Uterus (tissue), 3 donors: ENCODE measurements at regions not wholly inside any gene's neighbourhood (a gene's known extent, or its start where the extent isn't known, plus 50 kb on each side); places are given as distances from the start of the nearest gene placed in this dataset.

Experiments used
- DNase-seq, 2 donors: peaks; one replicate each; pipeline ENCODE4 v3.0.0-alpha.2; 2019 to 2020
- H3K27ac ChIP-seq, 2 donors: fragments of 200-600 bp; sonication (generic); 1 replicate in 1 of 2; 2 replicates in 1 of 2; pipeline ENCODE4 v1.5.1; 2016 to 2018
- H3K27me3 ChIP-seq, 2 donors: fragments of 200-600 bp; sonication (generic); one replicate each; pipeline ENCODE4 v1.5.1; 2018 to 2019; ENCODE audit warnings: control low read depth in 1 of 2
- H3K36me3 ChIP-seq, 2 donors: fragments of 200-600 bp; sonication (generic); one replicate each; pipeline ENCODE4 v1.5.1; 2019; ENCODE audit warnings: control low read depth in 1 of 2
- H3K4me1 ChIP-seq, 2 donors: fragments of 200-600 bp; sonication (generic); one replicate each; pipeline ENCODE4 v1.5.1; 2018 to 2019; ENCODE audit warnings: control low read depth in 1 of 2
- H3K4me3 ChIP-seq, 2 donors: fragments of 200-600 bp; sonication (generic); 1 replicate in 1 of 2; 2 replicates in 1 of 2; pipeline ENCODE4 v1.5.1; 2018 to 2019; ENCODE audit warnings: mild to moderate bottlenecking in 1 of 2
- H3K9me3 ChIP-seq, 2 donors: fragments of 200-600 bp; sonication (generic); one replicate each; pipeline ENCODE4 v1.5.1; 2019; ENCODE audit warnings: control low read depth in 1 of 2
- CTCF ChIP-seq, 4 experiments: fragments of 200-600 bp in 2 of 4; fragments of 450-650 bp in 2 of 4; sonication (generic) in 2 of 4; IDR thresholded peaks; one replicate each; pipeline ENCODE4 v1.5.1; 2016 to 2019; ENCODE audit warnings: antibody characterized with exemption in 4 of 4, mild to moderate bottlenecking in 2 of 4, moderate library complexity in 1 of 4
- POLR2A ChIP-seq, 2 donors: fragments of 450-650 bp; IDR thresholded peaks; one replicate each; pipeline ENCODE4 v1.6.1; 2016; ENCODE audit warnings: antibody characterized with exemption in 2 of 2, mild to moderate bottlenecking in 1 of 2, moderate library complexity in 1 of 2
- intact Hi-C: fragments of 100-400 bp; cut with DNase I; formaldehyde crosslinking; loops from one replicate; pipeline ENCODE4 v1.15.1; 2023; ENCODE audit warnings: low total_unique reads
- donor health status: DM: yes; HTN: yes; CAD: no.

GRCh38 chr12:60251091-60251490, 655.3 kb downstream of the SLC16A7 start:
- TF ChIP-seq CTCF (IDR thresholded peaks at IDR 0.05) (no peak), POLR2A (IDR thresholded peaks at IDR 0.05) (no peak)
- Histone ChIP-seq H3K27ac (no peak overlapping the region), H3K27me3 (no peaks in the 10 kb centered on the region), H3K9me3 (no peaks in the 10 kb centered on the region), H3K4me1 (no peaks in the 10 kb centered on the region), H3K36me3 (no peaks in the 10 kb centered on the region), H3K4me3 (no peak overlapping the region)
- no peak for DNase-seq
- intact Hi-C loops, result no loop called here

GRCh38 chr12:60252359-60253096, 656.7 kb downstream of the SLC16A7 start:
- Histone ChIP-seq H3K4me3 (no peak overlapping the region), H3K36me3 (no peaks in the 10 kb centered on the region), H3K9me3 (no peaks in the 10 kb centered on the region), H3K27me3 (no peaks in the 10 kb centered on the region), H3K4me1 (no peaks in the 10 kb centered on the region), H3K27ac (no peak overlapping the region)
- TF ChIP-seq POLR2A (IDR thresholded peaks at IDR 0.05) (no peak), CTCF (IDR thresholded peaks at IDR 0.05) (no peak)
- DNase-seq, result no peak
- intact Hi-C loops, result no loop called here

GRCh38 chr12:60255044-60255443, 659.2 kb downstream of the SLC16A7 start:
- H3K27ac ChIP-seq, result no peak overlapping the region
- no peaks in the 10 kb centered on the region for H3K4me1 ChIP-seq
- intact Hi-C loops, result no loop called here
- H3K9me3 ChIP-seq, result no peaks in the 10 kb centered on the region
- H3K4me3 ChIP-seq, result no peak overlapping the region
- no peaks in the 10 kb centered on the region for H3K27me3 ChIP-seq
- no peaks in the 10 kb centered on the region for H3K36me3 ChIP-seq
- TF ChIP-seq CTCF (IDR thresholded peaks at IDR 0.05) (no peak), POLR2A (IDR thresholded peaks at IDR 0.05) (no peak)
- no peak for DNase-seq

GRCh38 chr12:60257063-60257462, 661.2 kb downstream of the SLC16A7 start:
- Histone ChIP-seq H3K4me1 (no peaks in the 10 kb centered on the region), H3K36me3 (no peaks in the 10 kb centered on the region), H3K4me3 (no peak overlapping the region), H3K27me3 (no peaks in the 10 kb centered on the region), H3K9me3 (no peaks in the 10 kb centered on the region), H3K27ac (no peak overlapping the region)
- intact Hi-C loops, result no loop called here
- DNase-seq, result no peak
- TF ChIP-seq CTCF (IDR thresholded peaks at IDR 0.05) (no peak), POLR2A (IDR thresholded peaks at IDR 0.05) (no peak)

GRCh38 chr12:60259225-60259624, 663.4 kb downstream of the SLC16A7 start:
- no peak for TF ChIP-seq CTCF (IDR thresholded peaks at IDR 0.05)
- TF ChIP-seq POLR2A (IDR thresholded peaks at IDR 0.05), result no peak
- Histone ChIP-seq H3K27ac (no peak overlapping the region), H3K9me3 (no peaks in the 10 kb centered on the region), H3K36me3 (no peaks in the 10 kb centered on the region), H3K27me3 (no peaks in the 10 kb centered on the region), H3K4me1 (no peaks in the 10 kb centered on the region), H3K4me3 (no peak overlapping the region)
- DNase-seq, result no peak
- intact Hi-C loops, result no loop called here
